NCI-H1930 (cell line): ENCODE measurements at regions not wholly inside any gene's neighbourhood (a gene's known extent, or its start where the extent isn't known, plus 50 kb on each side); places are given as distances from the start of the nearest gene placed in this dataset.
"Not testable (repeated sequence)": the region's sequence is repeated elsewhere in the genome, so short reads cannot be mapped to it uniquely, and the experiment has no call there.

Source experiments
- DNase-seq, 2 experiments: peaks; one replicate each; lab custom pipeline; 2025; lab: John Stamatoyannopoulos, UW

GRCh38 chr6:150683320-150683719 lies 83.6 kb downstream of the PLEKHG1 start:
- no peak for DNase-seq

GRCh38 chr6:150684161-150684560 lies 84.5 kb downstream of the PLEKHG1 start:
- DNase-seq = no peak

- no peak for DNase-seq
Observed at GRCh38 chr6:150684714-150685459, 85.2 kb downstream of the PLEKHG1 start.

GRCh38 chr6:150685860-150686259 lies 86.2 kb downstream of the PLEKHG1 start:
- peak in 1 of 2 experiments; percentile 2 for DNase-seq

- no peak for DNase-seq
Observed at GRCh38 chr6:150686566-150686965, 86.9 kb downstream of the PLEKHG1 start.

GRCh38 chr6:150687508-150687907 lies 87.8 kb downstream of the PLEKHG1 start:
- no peak for DNase-seq

GRCh38 chr6:150689900-150690590 lies 90.4 kb downstream of the PLEKHG1 start:
- no peak for DNase-seq

- DNase-seq = no peak
Observed at GRCh38 chr6:150690681-150691080, 91.0 kb downstream of the PLEKHG1 start.

- DNase-seq = no peak
Observed at GRCh38 chr6:150691463-150691862, 91.8 kb downstream of the PLEKHG1 start.

GRCh38 chr6:150692604-150693003 lies 92.9 kb downstream of the PLEKHG1 start:
- no peak for DNase-seq

GRCh38 chr6:150694889-150695288 lies 95.2 kb downstream of the PLEKHG1 start:
- no peak for DNase-seq

GRCh38 chr6:150695652-150696051 lies 96.0 kb downstream of the PLEKHG1 start:
- no peak for DNase-seq

GRCh38 chr6:150696190-150696589 lies 96.5 kb downstream of the PLEKHG1 start:
- no peak for DNase-seq

- DNase-seq = not testable (repeated sequence)
Observed at GRCh38 chr6:150696918-150697317, 97.2 kb downstream of the PLEKHG1 start.

- DNase-seq = no peak
Observed at GRCh38 chr6:150697515-150697914, 97.8 kb downstream of the PLEKHG1 start.

GRCh38 chr6:150698391-150698790 lies 98.7 kb downstream of the PLEKHG1 start:
- DNase-seq = no peak

- no peak for DNase-seq
Observed at GRCh38 chr6:150702675-150703074, 103.0 kb downstream of the PLEKHG1 start.

- DNase-seq = no peak
Observed at GRCh38 chr6:150704447-150705192, 104.9 kb downstream of the PLEKHG1 start.

GRCh38 chr6:150705392-150705791 lies 105.7 kb downstream of the PLEKHG1 start:
- no peak for DNase-seq

GRCh38 chr6:150710236-150710635 lies 110.6 kb downstream of the PLEKHG1 start:
- DNase-seq = no peak

- DNase-seq = no peak
Observed at GRCh38 chr6:150711061-150711460, 111.4 kb downstream of the PLEKHG1 start.

GRCh38 chr6:150711584-150712504 lies 112.2 kb downstream of the PLEKHG1 start:
- DNase-seq = no peak
